ENCODE measurements at regions not wholly inside any gene's neighbourhood (a gene's known extent, or its start where the extent isn't known, plus 50 kb on each side); places are given as distances from the start of the nearest gene placed in this dataset.

DNA sequence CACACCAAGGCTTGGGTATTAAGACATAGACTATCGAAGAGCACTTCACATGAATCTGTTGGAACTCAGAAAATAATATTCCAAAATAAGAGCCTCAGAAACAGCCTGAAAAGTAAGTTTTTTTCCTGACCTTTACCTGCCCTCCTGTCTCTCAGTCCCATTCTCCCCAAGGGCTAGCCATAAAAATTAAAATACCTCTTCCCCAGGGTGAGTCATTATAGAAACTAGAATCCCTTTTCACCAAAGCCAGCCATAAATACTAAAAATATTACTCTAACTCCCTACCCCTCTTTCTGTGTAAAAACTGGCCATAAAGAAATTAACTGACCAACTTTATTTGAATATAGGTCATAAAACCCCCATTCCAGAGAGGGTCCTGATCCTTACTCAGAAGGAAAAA, 87.9 kb upstream of the TMEM106B start:
- no peaks in the 10 kb centered on the region for H4K20me1 ChIP-seq (ENCODE audit: control insufficient read depth, insufficient read depth, insufficient read length)
- DNase-seq, result no peak
- H3K23me2 ChIP-seq (ENCODE audit: insufficient read length, low read depth, low read length, poor library complexity, severe bottlenecking), result no peaks in the 10 kb centered on the region
- H4K91ac ChIP-seq (ENCODE audit: insufficient read length, low read depth, low read length), result no peak overlapping the region
- H3K4ac ChIP-seq (ENCODE audit: low read depth, low read length), result no peak overlapping the region
- H2BK15ac ChIP-seq (ENCODE audit: low read depth, low read length), result no peak overlapping the region
- H3K4me2 ChIP-seq (ENCODE audit: insufficient read depth, insufficient read length, low read length), result no peak overlapping the region
- no peak overlapping the region for H3K9ac ChIP-seq (ENCODE audit: extremely low read depth, insufficient read length, low read length)
- no peaks in the 10 kb centered on the region for H3K36me3 Mint-ChIP-seq (ENCODE audit: insufficient read depth in 1 of 3, low read depth in 3 of 3)
- no peak overlapping the region for H3K56ac ChIP-seq (ENCODE audit: insufficient read length, low read depth, low read length)
- H3K18ac ChIP-seq (ENCODE audit: insufficient read length, low read depth, low read length), result no peak overlapping the region
- H4K5ac ChIP-seq (ENCODE audit: insufficient read length, low read depth, low read length), result no peak overlapping the region
- 0 out of 5 replicates have a peak, but pooled peaks cover 0 to 2% of the 10 kb centered on the region in 2 experiments for H3K9me3 Mint-ChIP-seq
- no peak overlapping the region for H3K27ac ChIP-seq (ENCODE audit: insufficient read length, low read depth, low read length)
- TF ChIP-seq, protein P1, sequence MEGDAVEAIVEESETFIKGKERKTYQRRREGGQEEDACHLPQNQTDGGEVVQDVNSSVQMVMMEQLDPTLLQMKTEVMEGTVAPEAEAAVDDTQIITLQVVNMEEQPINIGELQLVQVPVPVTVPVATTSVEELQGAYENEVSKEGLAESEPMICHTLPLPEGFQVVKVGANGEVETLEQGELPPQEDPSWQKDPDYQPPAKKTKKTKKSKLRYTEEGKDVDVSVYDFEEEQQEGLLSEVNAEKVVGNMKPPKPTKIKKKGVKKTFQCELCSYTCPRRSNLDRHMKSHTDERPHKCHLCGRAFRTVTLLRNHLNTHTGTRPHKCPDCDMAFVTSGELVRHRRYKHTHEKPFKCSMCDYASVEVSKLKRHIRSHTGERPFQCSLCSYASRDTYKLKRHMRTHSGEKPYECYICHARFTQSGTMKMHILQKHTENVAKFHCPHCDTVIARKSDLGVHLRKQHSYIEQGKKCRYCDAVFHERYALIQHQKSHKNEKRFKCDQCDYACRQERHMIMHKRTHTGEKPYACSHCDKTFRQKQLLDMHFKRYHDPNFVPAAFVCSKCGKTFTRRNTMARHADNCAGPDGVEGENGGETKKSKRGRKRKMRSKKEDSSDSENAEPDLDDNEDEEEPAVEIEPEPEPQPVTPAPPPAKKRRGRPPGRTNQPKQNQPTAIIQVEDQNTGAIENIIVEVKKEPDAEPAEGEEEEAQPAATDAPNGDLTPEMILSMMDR (conservative IDR thresholded peaks at IDR 0.05), result no peak
- no peak overlapping the region for H2BK120ac ChIP-seq (ENCODE audit: low read depth, low read length, poor library complexity, severe bottlenecking)
- H3K4me3 Mint-ChIP-seq, result no peak overlapping the region
- no peak overlapping the region for H2BK20ac ChIP-seq (ENCODE audit: low read depth, low read length, poor library complexity, severe bottlenecking)
- H3K4me1 ChIP-seq (ENCODE audit: insufficient read depth, low read length), result peaks cover 2% of the 10 kb centered on the region; the same call in 1 of the 2 replicates
- no peak overlapping the region for H2AK5ac ChIP-seq (ENCODE audit: insufficient read length, low read length)
- H2BK5ac ChIP-seq (ENCODE audit: insufficient read length, low read length), result no peak overlapping the region
- no peak overlapping the region for H2AFZ ChIP-seq (ENCODE audit: low read length)
- no peak overlapping the region for H2BK12ac ChIP-seq (ENCODE audit: insufficient read length, low read depth, low read length)
- H3K14ac ChIP-seq (ENCODE audit: insufficient read depth, low read length), result no peak overlapping the region
- WGBS (ENCODE audit: extremely low coverage, insufficient read length, low lambda C conversion rate), result no CpG with 5 or more reads among the region's 1 CpG
- no peak overlapping the region for H3K27ac Mint-ChIP-seq
- H3K4me1 Mint-ChIP-seq, result peaks cover 14 to 22% of the 10 kb centered on the region in 2 experiments
- no peak overlapping the region for H4K8ac ChIP-seq (replicated peaks; ENCODE audit: insufficient read length, low read depth, low read length)
- no peaks in the 10 kb centered on the region for H3K79me1 ChIP-seq (ENCODE audit: insufficient read depth, low read depth, low read length, poor library complexity, severe bottlenecking)
- no peaks in the 10 kb centered on the region for H3K27me3 ChIP-seq (ENCODE audit: insufficient read depth, low read length)
- H3T11ph ChIP-seq (ENCODE audit: low read length), result no peak overlapping the region
- no peaks in the 10 kb centered on the region for H3K27me3 Mint-ChIP-seq (ENCODE audit: low read depth)
- H3K9me3 ChIP-seq (ENCODE audit: control insufficient read depth, low read depth, low read length), result no peaks in the 10 kb centered on the region
- no peak overlapping the region for H3K23ac ChIP-seq (ENCODE audit: insufficient read length, low read depth, low read length)
- no peaks in the 10 kb centered on the region for H3K79me2 ChIP-seq (ENCODE audit: insufficient read depth, low read length)

All from H9 (cell line).